IMR-90 (cell line): ENCODE measurements at regions not wholly inside any gene's neighbourhood (a gene's known extent, or its start where the extent isn't known, plus 50 kb on each side); places are given as distances from the start of the nearest gene placed in this dataset.
"Not testable (repeated sequence)": the region's sequence is repeated elsewhere in the genome, so short reads cannot be mapped to it uniquely, and the experiment has no call there.

Source experiments
- BHLHE40 ChIP-seq: fragments of 150-350 bp; IDR thresholded peaks from 2 replicates; pipeline ENCODE4 v1.6.1; 2016; ENCODE audit warnings: mild to moderate bottlenecking, low read depth, low read length
- CEBPB ChIP-seq: IDR thresholded peaks from 2 replicates; pipeline ENCODE4 v1.6.1; 2012; ENCODE audit warnings: low read depth, low read length, improper control_type of control experiment
- CHD1 ChIP-seq: IDR thresholded peaks from 2 replicates; pipeline ENCODE4 v1.6.1; 2012; ENCODE audit warnings: low read depth, low read length, improper control_type of control experiment
- FOS ChIP-seq: fragments of 150-350 bp; IDR thresholded peaks from 2 replicates; pipeline ENCODE4 v1.6.1; 2016; ENCODE audit warnings: low read depth, low read length
- MAFK ChIP-seq: IDR thresholded peaks from 2 replicates; pipeline ENCODE4 v1.6.1; 2012; ENCODE audit warnings: low read depth, low read length, improper control_type of control experiment
- MAZ ChIP-seq: IDR thresholded peaks from 2 replicates; pipeline ENCODE4 v1.6.1; 2012; ENCODE audit warnings: low read depth, mild to moderate bottlenecking, low read length, improper control_type of control experiment, moderate library complexity, borderline replicate concordance
- POLR2A ChIP-seq: IDR thresholded peaks from 2 replicates; pipeline ENCODE4 v1.6.1; 2012; ENCODE audit warnings: mild to moderate bottlenecking, low read depth, low read length
- RAD21 ChIP-seq: IDR thresholded peaks from 2 replicates; pipeline ENCODE4 v1.6.1; 2012; ENCODE audit warnings: low read length, improper control_type of control experiment
- RCOR1 ChIP-seq: IDR thresholded peaks from 2 replicates; pipeline ENCODE4 v1.6.1; 2012; ENCODE audit warnings: mild to moderate bottlenecking, low read length, improper control_type of control experiment; ENCODE audit not compliant: insufficient replicate concordance
- TF ChIP-seq, protein P1 (sequence below): conservative IDR thresholded peaks from 2 replicates; pipeline ENCODE4 v1.5.1; 2012; ENCODE audit warnings: mild to moderate bottlenecking, low read depth, low read length, improper control_type of control experiment
- TF ChIP-seq, protein P2 (sequence below): fragments of 150-350 bp; IDR thresholded peaks from 2 replicates; pipeline ENCODE4 v1.6.1; 2016; ENCODE audit warnings: low read depth, mild to moderate bottlenecking, low read length, moderate library complexity, borderline replicate concordance

GRCh38 chr2:87674729-87675128 is 73.2 kb upstream of the PLGLB2 start:
- TF ChIP-seq, protein P1, sequence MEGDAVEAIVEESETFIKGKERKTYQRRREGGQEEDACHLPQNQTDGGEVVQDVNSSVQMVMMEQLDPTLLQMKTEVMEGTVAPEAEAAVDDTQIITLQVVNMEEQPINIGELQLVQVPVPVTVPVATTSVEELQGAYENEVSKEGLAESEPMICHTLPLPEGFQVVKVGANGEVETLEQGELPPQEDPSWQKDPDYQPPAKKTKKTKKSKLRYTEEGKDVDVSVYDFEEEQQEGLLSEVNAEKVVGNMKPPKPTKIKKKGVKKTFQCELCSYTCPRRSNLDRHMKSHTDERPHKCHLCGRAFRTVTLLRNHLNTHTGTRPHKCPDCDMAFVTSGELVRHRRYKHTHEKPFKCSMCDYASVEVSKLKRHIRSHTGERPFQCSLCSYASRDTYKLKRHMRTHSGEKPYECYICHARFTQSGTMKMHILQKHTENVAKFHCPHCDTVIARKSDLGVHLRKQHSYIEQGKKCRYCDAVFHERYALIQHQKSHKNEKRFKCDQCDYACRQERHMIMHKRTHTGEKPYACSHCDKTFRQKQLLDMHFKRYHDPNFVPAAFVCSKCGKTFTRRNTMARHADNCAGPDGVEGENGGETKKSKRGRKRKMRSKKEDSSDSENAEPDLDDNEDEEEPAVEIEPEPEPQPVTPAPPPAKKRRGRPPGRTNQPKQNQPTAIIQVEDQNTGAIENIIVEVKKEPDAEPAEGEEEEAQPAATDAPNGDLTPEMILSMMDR = not testable (repeated sequence)
- TF ChIP-seq RCOR1, CEBPB, RAD21, BHLHE40, POLR2A, MAZ, FOS, CHD1, MAFK: not testable (repeated sequence)
- TF ChIP-seq, protein P2, sequence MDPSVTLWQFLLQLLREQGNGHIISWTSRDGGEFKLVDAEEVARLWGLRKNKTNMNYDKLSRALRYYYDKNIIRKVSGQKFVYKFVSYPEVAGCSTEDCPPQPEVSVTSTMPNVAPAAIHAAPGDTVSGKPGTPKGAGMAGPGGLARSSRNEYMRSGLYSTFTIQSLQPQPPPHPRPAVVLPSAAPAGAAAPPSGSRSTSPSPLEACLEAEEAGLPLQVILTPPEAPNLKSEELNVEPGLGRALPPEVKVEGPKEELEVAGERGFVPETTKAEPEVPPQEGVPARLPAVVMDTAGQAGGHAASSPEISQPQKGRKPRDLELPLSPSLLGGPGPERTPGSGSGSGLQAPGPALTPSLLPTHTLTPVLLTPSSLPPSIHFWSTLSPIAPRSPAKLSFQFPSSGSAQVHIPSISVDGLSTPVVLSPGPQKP = not testable (repeated sequence)
